ENCODE measurements at regions not wholly inside any gene's neighbourhood (a gene's known extent, or its start where the extent isn't known, plus 50 kb on each side); places are given as distances from the start of the nearest gene placed in this dataset.

DNA sequence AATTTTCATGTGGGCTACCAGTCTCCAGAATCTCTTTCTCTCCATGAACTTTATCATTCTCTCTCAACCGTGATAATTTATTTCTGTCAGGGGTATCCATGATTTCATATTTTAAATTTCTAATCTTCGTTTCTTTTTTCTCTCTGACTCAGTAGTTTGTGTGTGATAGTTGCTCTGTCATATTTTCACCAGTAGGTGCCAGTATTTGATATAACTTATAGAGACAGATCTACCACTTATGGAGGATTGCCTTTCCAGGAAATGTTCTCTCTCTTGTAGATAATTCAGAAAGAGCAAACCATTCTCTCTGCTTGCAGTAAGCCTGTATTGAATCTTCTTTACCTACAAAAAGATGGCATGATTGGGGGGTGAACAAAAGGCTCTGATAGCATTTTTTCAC, 79.3 kb upstream of the DYNLT3 start:
- no peak overlapping the region for H3K27ac ChIP-seq (ENCODE audit: low read depth, low read length, severe bottlenecking)
- H3K4me1 ChIP-seq (ENCODE audit: control insufficient read depth, insufficient read depth, low read length, poor library complexity, severe bottlenecking): no peaks in the 10 kb centered on the region
- no peaks in the 10 kb centered on the region for H3K9me3 ChIP-seq (ENCODE audit: control insufficient read depth, low read length)
- H3K36me3 ChIP-seq (ENCODE audit: control insufficient read depth, insufficient read depth, low read length): no peaks in the 10 kb centered on the region
- no peak overlapping the region for H3K4me3 ChIP-seq (ENCODE audit: extremely low read depth, insufficient read depth, low read length, poor library complexity, severe bottlenecking)
- WGBS, 2 experiments (ENCODE audit: insufficient coverage in 2 of 2): no CpG with 5 or more reads among the region's 2 CpGs

DNA sequence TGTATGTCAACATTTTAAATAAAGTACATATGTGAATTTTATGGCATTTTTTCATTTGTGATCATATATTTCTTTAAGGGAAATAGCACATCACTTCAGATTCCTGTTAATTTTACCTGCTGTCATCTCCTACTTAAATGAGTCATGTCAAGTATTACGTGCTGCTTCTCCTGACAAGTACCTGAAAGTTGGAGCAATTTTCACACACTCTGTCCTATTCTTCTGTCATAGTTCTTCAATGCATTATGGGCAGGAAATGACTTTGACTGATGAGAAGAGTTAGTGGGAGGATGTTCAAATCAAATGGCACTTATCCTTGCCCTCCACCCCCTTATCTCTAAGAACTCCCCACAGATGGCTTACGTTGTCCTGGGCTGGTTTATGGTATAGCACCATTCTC, 64.2 kb upstream of the SYTL5 start:
- H3K4me3 ChIP-seq (ENCODE audit: extremely low read depth, insufficient read depth, low read length, poor library complexity, severe bottlenecking): no peak overlapping the region
- no peaks in the 10 kb centered on the region for H3K36me3 ChIP-seq (ENCODE audit: control insufficient read depth, insufficient read depth, low read length)
- H3K27ac ChIP-seq (ENCODE audit: low read depth, low read length, severe bottlenecking): no peak overlapping the region
- 80% methylated on average over 1 of the region's 2 CpGs; no CpG with 5 or more reads in 1 of the 2 experiments for WGBS, 2 experiments (ENCODE audit: insufficient coverage in 2 of 2)
- no peaks in the 10 kb centered on the region for H3K4me1 ChIP-seq (ENCODE audit: control insufficient read depth, insufficient read depth, low read length, poor library complexity, severe bottlenecking)
- H3K9me3 ChIP-seq (ENCODE audit: control insufficient read depth, low read length): no peaks in the 10 kb centered on the region

DNA sequence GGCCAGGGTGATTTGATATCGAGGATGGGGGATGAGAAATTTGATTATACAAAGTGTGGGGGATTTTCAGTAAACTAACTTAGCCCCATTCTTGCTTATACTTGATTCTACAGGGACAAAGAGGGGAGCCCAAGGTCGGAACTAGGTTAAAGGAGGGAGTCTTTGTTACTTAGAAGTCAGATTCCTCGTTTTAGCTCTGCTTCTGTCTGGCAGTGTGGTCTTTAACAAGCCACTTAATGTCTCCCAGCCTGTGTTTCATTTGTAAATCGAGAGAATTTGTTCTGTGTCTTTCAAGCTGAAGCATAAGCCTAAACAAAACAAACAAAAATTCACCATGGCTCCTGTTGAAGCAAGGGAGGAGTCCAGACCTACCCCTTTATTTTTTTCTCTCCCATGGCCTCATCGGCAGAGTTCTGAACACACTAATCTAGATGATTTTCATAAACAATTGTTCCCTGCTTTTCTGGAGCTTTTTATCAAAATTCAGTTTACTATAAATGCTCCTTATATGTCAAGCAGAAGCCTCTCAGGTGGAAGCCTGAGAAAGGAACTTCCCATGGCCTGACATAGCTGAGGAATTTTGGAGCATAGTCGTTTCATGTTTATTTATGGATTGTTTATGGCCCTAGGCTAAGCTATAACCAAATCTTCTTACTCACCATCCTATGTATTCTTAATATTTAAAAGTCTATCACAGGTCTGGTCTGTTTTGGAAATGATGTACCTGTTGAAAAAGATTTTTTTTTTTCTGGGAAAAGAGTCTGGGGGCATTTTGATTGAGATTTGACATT, 62.6 kb upstream of the SYTL5 start:
- no peaks in the 10 kb centered on the region for H3K4me1 ChIP-seq (ENCODE audit: control insufficient read depth, insufficient read depth, low read length, poor library complexity, severe bottlenecking)
- no peaks in the 10 kb centered on the region for H3K36me3 ChIP-seq (ENCODE audit: control insufficient read depth, insufficient read depth, low read length)
- no peak overlapping the region for H3K27ac ChIP-seq (ENCODE audit: low read depth, low read length, severe bottlenecking)
- no peak overlapping the region for H3K4me3 ChIP-seq (ENCODE audit: extremely low read depth, insufficient read depth, low read length, poor library complexity, severe bottlenecking)
- peaks cover 2% of the 10 kb centered on the region for H3K9me3 ChIP-seq (ENCODE audit: control insufficient read depth, low read length)
- no CpG with 5 or more reads among the region's 6 CpGs for WGBS, 2 experiments (ENCODE audit: insufficient coverage in 2 of 2)

DNA sequence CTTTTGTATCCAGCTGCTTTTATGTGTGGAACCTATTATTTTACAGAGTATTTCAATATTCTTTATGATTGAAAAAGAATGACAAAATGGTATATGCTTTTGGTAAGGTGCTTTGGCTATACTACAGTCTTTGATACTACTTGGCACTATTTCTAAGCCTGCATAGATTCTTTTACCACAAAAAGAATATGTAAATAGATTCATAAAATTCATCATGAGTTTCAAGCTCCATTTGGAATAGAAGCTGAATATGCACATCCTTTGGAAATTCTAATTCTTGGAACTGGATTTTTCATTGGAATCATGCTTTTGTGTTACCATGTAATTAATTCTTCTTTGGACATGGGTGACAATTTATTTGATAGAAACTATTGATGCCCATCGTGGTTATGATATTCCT, 60.2 kb upstream of the SYTL5 start:
- Histone ChIP-seq H3K4me1 (ENCODE audit: control insufficient read depth, insufficient read depth, low read length, poor library complexity, severe bottlenecking) (no peaks in the 10 kb centered on the region), H3K4me3 (ENCODE audit: extremely low read depth, insufficient read depth, low read length, poor library complexity, severe bottlenecking) (no peak overlapping the region), H3K36me3 (ENCODE audit: control insufficient read depth, insufficient read depth, low read length) (no peaks in the 10 kb centered on the region), H3K9me3 (ENCODE audit: control insufficient read depth, low read length) (peaks cover 2% of the 10 kb centered on the region), H3K27ac (ENCODE audit: low read depth, low read length, severe bottlenecking) (no peak overlapping the region)
- no CpG with 5 or more reads among the region's 1 CpG for WGBS, 2 experiments (ENCODE audit: insufficient coverage in 2 of 2)

DNA sequence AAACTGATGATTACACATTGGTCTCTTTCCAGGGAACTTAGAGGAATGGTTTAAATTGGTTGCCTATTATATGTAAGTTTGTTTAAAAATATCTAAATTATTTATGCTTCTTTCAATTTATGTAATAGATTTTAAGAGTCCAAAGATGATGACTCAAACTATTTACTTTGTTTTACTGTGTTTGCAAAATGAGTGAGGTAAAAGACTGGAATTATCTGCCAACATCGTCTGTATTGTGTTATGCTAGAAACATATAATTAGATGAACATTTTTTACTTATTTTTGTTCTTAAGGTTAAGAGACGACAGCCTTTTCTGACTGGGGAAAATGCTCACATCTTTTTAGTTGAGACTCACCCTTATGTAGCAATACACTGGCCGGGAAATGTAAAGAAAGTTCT, 51.1 kb upstream of the SYTL5 start:
- no peak overlapping the region for H3K27ac ChIP-seq (ENCODE audit: low read depth, low read length, severe bottlenecking)
- no CpG with 5 or more reads among the region's 3 CpGs for WGBS, 2 experiments (ENCODE audit: insufficient coverage in 2 of 2)
- H3K9me3 ChIP-seq (ENCODE audit: control insufficient read depth, low read length): no peaks in the 10 kb centered on the region
- H3K4me3 ChIP-seq (ENCODE audit: extremely low read depth, insufficient read depth, low read length, poor library complexity, severe bottlenecking): no peak overlapping the region
- peaks cover 6% of the 10 kb centered on the region for H3K36me3 ChIP-seq (ENCODE audit: control insufficient read depth, insufficient read depth, low read length)
- no peaks in the 10 kb centered on the region for H3K4me1 ChIP-seq (ENCODE audit: control insufficient read depth, insufficient read depth, low read length, poor library complexity, severe bottlenecking)

DNA sequence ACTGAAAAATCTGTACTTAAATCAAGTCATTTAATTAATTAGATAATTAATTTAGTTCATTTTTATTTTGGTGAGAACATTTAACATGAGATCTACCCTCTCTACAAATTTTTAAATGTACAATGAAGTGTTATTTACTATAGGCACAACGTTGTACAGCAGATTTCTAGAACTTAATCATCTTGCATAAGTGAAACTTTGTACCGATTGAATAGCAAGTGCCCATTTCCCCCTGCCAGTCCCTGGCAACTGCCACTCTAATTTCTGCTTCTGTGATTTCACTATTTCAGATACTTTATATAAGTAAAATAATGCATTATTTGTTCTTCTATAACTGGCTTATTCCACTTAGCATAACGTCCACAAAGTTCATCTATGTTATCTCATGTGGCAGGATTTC, 50.1 kb upstream of the SYTL5 start:
- Histone ChIP-seq H3K9me3 (ENCODE audit: control insufficient read depth, low read length) (no peaks in the 10 kb centered on the region), H3K4me3 (ENCODE audit: extremely low read depth, insufficient read depth, low read length, poor library complexity, severe bottlenecking) (no peak overlapping the region), H3K4me1 (ENCODE audit: control insufficient read depth, insufficient read depth, low read length, poor library complexity, severe bottlenecking) (no peaks in the 10 kb centered on the region), H3K27ac (ENCODE audit: low read depth, low read length, severe bottlenecking) (no peak overlapping the region), H3K36me3 (ENCODE audit: control insufficient read depth, insufficient read depth, low read length) (peaks cover 6% of the 10 kb centered on the region)
- WGBS, 2 experiments (ENCODE audit: insufficient coverage in 2 of 2): 100% methylated on average over 1 of the region's 3 CpGs; no CpG with 5 or more reads in 1 of the 2 experiments
